OCI-LY1 (cell line): ENCODE measurements at regions not wholly inside any gene's neighbourhood (a gene's known extent, or its start where the extent isn't known, plus 50 kb on each side); places are given as distances from the start of the nearest gene placed in this dataset.

ENCODE experiments used
- CTCF ChIP-seq: fragments of 200-600 bp; sonication (generic), shearing (Covaris generic); IDR thresholded peaks from 2 replicates; pipeline ENCODE4 v1.5.1; 2017; ENCODE audit warnings: mild to moderate bottlenecking, antibody characterized with exemption, low read length, moderate library complexity, mixed read lengths
- EZH2 ChIP-seq: fragments of 200-600 bp; sonication (generic), shearing (Covaris generic); IDR thresholded peaks from 2 replicates; pipeline ENCODE4 v1.8.0; 2017; ENCODE audit warnings: borderline replicate concordance, mixed run types, mild to moderate bottlenecking, antibody characterized with exemption, low read length, moderate library complexity, mixed read lengths

- TF ChIP-seq CTCF = no peak
- TF ChIP-seq EZH2 = no peak
Measured at GRCh38 chr9:101930783-101931182, 192.3 kb upstream of the GRIN3A start.
